Loucy (cell line): ENCODE measurements at regions not wholly inside any gene's neighbourhood (a gene's known extent, or its start where the extent isn't known, plus 50 kb on each side); places are given as distances from the start of the nearest gene placed in this dataset.

Experiments used
- H2AFZ ChIP-seq: fragments of 200-600 bp; sonication (generic); 2 replicates; pipeline ENCODE4 v1.6.0; 2016; ENCODE audit warnings: antibody characterized with exemption, mild to moderate bottlenecking, low read length, moderate library complexity
- H3F3A ChIP-seq: fragments of 200-600 bp; 2 replicates; pipeline ENCODE4 v1.6.0; 2016; ENCODE audit warnings: antibody characterized with exemption, low read depth, mild to moderate bottlenecking
- H3K27me3 ChIP-seq: fragments of 200-600 bp; sonication (generic); 2 replicates; pipeline ENCODE4 v1.6.1; 2014; ENCODE audit warnings: low read length, mild to moderate bottlenecking; ENCODE audit not compliant: insufficient read depth, poor library complexity, severe bottlenecking
- H3K36me3 ChIP-seq: fragments of 200-600 bp; sonication (generic); 2 replicates; pipeline ENCODE4 v1.6.1; 2016; ENCODE audit warnings: low read length; ENCODE audit not compliant: insufficient read depth
- H3K4me1 ChIP-seq: fragments of 200-600 bp; sonication (generic); 2 replicates; pipeline ENCODE4 v1.5.1; 2014; ENCODE audit warnings: low read length, mild to moderate bottlenecking; ENCODE audit not compliant: insufficient read depth, poor library complexity, severe bottlenecking
- H3K4me2 ChIP-seq: fragments of 200-600 bp; sonication (generic); 2 replicates; pipeline ENCODE4 v1.6.0; 2014; ENCODE audit warnings: antibody characterized with exemption, low read length, low read depth, mild to moderate bottlenecking; ENCODE audit not compliant: poor library complexity, severe bottlenecking
- H3K4me3 ChIP-seq: fragments of 200-600 bp; sonication (generic); 2 replicates; pipeline ENCODE4 v1.5.1; 2014; ENCODE audit warnings: low read length, mild to moderate bottlenecking, mixed read lengths; ENCODE audit not compliant: poor library complexity, severe bottlenecking
- H3K79me2 ChIP-seq: fragments of 200-600 bp; sonication (generic); 2 replicates; pipeline ENCODE4 v1.6.1; 2014; ENCODE audit warnings: low read length; ENCODE audit not compliant: insufficient read depth
- H3K9ac ChIP-seq: fragments of 200-600 bp; sonication (generic); 2 replicates; pipeline ENCODE4 v1.6.0; 2014; ENCODE audit warnings: mild to moderate bottlenecking, low read depth, low read length, moderate library complexity; ENCODE audit not compliant: poor library complexity, severe bottlenecking
- H3K9me2 ChIP-seq: fragments of 200-600 bp; sonication (generic); replicated peaks from 2 replicates; pipeline ENCODE4 v1.6.1; 2016; ENCODE audit warnings: low read depth, low read length, mixed read lengths
- H3K9me3 ChIP-seq: fragments of 200-600 bp; sonication (generic); 2 replicates; pipeline ENCODE4 v1.6.1; 2014; ENCODE audit warnings: mild to moderate bottlenecking, antibody characterized with exemption, low read length, low read depth; ENCODE audit not compliant: insufficient read depth
- H4K20me1 ChIP-seq: fragments of 200-600 bp; sonication (generic); 2 replicates; pipeline ENCODE4 v1.6.0; 2014; ENCODE audit warnings: antibody characterized with exemption, low read length, mild to moderate bottlenecking; ENCODE audit not compliant: insufficient read depth, poor library complexity, severe bottlenecking
- EZH2phosphoT487 ChIP-seq: fragments of 200-600 bp; IDR thresholded peaks from 2 replicates; pipeline ENCODE4 v1.6.1; 2018; ENCODE audit warnings: antibody characterized with exemption, mild to moderate bottlenecking, moderate library complexity, borderline replicate concordance
- TF ChIP-seq, protein P1 (sequence below): fragments of 200-600 bp; sonication (generic); conservative IDR thresholded peaks from 2 replicates; pipeline ENCODE4 v1.5.1; 2014; ENCODE audit warnings: mild to moderate bottlenecking, antibody characterized with exemption, low read length

DNA sequence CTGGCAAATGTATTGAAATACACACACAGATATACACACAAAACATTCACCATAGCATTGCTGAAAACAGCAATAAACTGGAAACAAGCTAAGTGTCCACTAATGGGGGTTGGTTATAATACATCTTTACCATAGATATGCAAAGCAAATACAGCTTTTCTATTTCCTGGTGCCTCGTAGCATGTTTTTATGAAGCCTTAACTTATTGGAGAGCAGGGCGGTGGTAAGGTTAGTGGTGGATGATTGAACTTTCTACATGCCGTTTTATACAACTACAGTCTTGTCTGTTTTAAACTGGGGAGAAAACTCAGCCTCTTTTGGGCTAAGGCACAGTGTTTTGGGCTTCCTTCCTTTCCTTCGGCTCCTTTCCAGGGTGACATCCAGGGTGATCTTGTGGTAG lies 104.5 kb downstream of the NR2F2 start:
- Histone ChIP-seq H4K20me1 (no peaks in the 10 kb centered on the region), H3K9ac (no peak overlapping the region), H3K79me2 (no peaks in the 10 kb centered on the region), H3K4me2 (no peak overlapping the region), H3K9me3 (no peaks in the 10 kb centered on the region), H3F3A (no peaks in the 10 kb centered on the region), H2AFZ (no peak overlapping the region), H3K36me3 (no peaks in the 10 kb centered on the region), H3K9me2 (no peaks in the 10 kb centered on the region), H3K27me3 (no peaks in the 10 kb centered on the region), H3K4me1 (no peaks in the 10 kb centered on the region), H3K4me3 (no peak overlapping the region)
- TF ChIP-seq, protein P1, sequence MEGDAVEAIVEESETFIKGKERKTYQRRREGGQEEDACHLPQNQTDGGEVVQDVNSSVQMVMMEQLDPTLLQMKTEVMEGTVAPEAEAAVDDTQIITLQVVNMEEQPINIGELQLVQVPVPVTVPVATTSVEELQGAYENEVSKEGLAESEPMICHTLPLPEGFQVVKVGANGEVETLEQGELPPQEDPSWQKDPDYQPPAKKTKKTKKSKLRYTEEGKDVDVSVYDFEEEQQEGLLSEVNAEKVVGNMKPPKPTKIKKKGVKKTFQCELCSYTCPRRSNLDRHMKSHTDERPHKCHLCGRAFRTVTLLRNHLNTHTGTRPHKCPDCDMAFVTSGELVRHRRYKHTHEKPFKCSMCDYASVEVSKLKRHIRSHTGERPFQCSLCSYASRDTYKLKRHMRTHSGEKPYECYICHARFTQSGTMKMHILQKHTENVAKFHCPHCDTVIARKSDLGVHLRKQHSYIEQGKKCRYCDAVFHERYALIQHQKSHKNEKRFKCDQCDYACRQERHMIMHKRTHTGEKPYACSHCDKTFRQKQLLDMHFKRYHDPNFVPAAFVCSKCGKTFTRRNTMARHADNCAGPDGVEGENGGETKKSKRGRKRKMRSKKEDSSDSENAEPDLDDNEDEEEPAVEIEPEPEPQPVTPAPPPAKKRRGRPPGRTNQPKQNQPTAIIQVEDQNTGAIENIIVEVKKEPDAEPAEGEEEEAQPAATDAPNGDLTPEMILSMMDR: no peak
- TF ChIP-seq EZH2phosphoT487: no peak

- TF ChIP-seq EZH2phosphoT487: no peak
- TF ChIP-seq, protein P1: no peak
- no peaks in the 10 kb centered on the region for H4K20me1 ChIP-seq
- H3K4me3 ChIP-seq: no peak overlapping the region
These were observed 105.3 kb downstream of the NR2F2 start for GRCh38 chr15:96435841-96436240.

GRCh38 chr15:96440978-96441377 lies 110.5 kb downstream of the NR2F2 start:
- TF ChIP-seq, protein P1: no peak
- TF ChIP-seq EZH2phosphoT487: no peak
- H3K4me1 ChIP-seq: no peaks in the 10 kb centered on the region
- no peaks in the 10 kb centered on the region for H3K79me2 ChIP-seq
- no peaks in the 10 kb centered on the region for H3F3A ChIP-seq
- H3K4me3 ChIP-seq: no peak overlapping the region
- no peaks in the 10 kb centered on the region for H4K20me1 ChIP-seq
- no peaks in the 10 kb centered on the region for H3K9me2 ChIP-seq
- no peaks in the 10 kb centered on the region for H3K9me3 ChIP-seq
- no peak overlapping the region for H2AFZ ChIP-seq
- no peak overlapping the region for H3K4me2 ChIP-seq
- no peaks in the 10 kb centered on the region for H3K27me3 ChIP-seq
- no peaks in the 10 kb centered on the region for H3K36me3 ChIP-seq
- no peak overlapping the region for H3K9ac ChIP-seq

More at GRCh38 chr15:96435841-96436240, 105.3 kb downstream of the NR2F2 start:
- Histone ChIP-seq H3K9me3 (no peaks in the 10 kb centered on the region), H3K4me1 (no peaks in the 10 kb centered on the region), H3K9ac (no peak overlapping the region), H3K9me2 (no peaks in the 10 kb centered on the region), H3K27me3 (no peaks in the 10 kb centered on the region), H3K79me2 (no peaks in the 10 kb centered on the region), H3K36me3 (no peaks in the 10 kb centered on the region), H2AFZ (no peak overlapping the region), H3F3A (no peaks in the 10 kb centered on the region), H3K4me2 (no peak overlapping the region)
